ENCODE measurements at regions not wholly inside any gene's neighbourhood (a gene's known extent, or its start where the extent isn't known, plus 50 kb on each side); places are given as distances from the start of the nearest gene placed in this dataset.

GRCh38 chr13:21898459-21898858 lies 227.6 kb downstream of the FGF9 start:
- no TSS peak for BruUV-seq (replicated peaks)
- no peak for FAIRE-seq
- no peaks in the 10 kb centered on the region for H3K9me3 ChIP-seq (replicated peaks; ENCODE audit: control insufficient read depth, insufficient read depth, low read depth, low read length)
- no peak overlapping the region for H3K4me3 ChIP-seq
- H3K4me1 ChIP-seq (replicated peaks in 1 of 2; ENCODE audit: control insufficient read depth in 2 of 2, insufficient read depth in 2 of 2, low read length in 2 of 2): no peaks in the 10 kb centered on the region
- intact Hi-C loops (cut with micrococcal nuclease) (no loop called here), in situ Hi-C loops (cut with MboI) (no loop called here)
- no peaks in the 10 kb centered on the region for H3K36me3 ChIP-seq (ENCODE audit: control insufficient read depth, insufficient read depth, low read length)
- WGBS (ENCODE audit: insufficient coverage, low coverage, missing lambda C conversion rate): 0% methylated on average over 4 of the region's 4 CpGs
- H3K4me2 ChIP-seq (ENCODE audit: insufficient read depth, low read length): no peak overlapping the region
- H3K27ac ChIP-seq (ENCODE audit: extremely low read depth, low read depth, low read length): no peak overlapping the region
- H3K27me3 ChIP-seq (ENCODE audit: control insufficient read depth in 2 of 2, insufficient read depth in 2 of 2, low read length in 2 of 2): no peaks in the 10 kb centered on the region
- H3K79me2 ChIP-seq (ENCODE audit: control insufficient read depth, insufficient read depth, low read length): no peaks in the 10 kb centered on the region
- H2AFZ ChIP-seq (ENCODE audit: low read depth, low read length): no peak overlapping the region
- POLR2A ChIA-PET: no interaction called here
- no peaks in the 10 kb centered on the region for H3K9me1 ChIP-seq (ENCODE audit: control insufficient read depth, insufficient read depth, low read length)
- TF ChIP-seq RBM34 (IDR thresholded peaks at IDR 0.05; ENCODE audit: borderline replicate concordance, insufficient read depth, low read length) (no peak), ZNF785 (CRISPR knock-in tag; IDR thresholded peaks at IDR 0.05) (no peak), PCBP2 (IDR thresholded peaks at IDR 0.05; ENCODE audit: low read depth, low read length, poor library complexity, severe bottlenecking) (no peak), TSC22D4 (tag; IDR thresholded peaks at IDR 0.05) (no peak), FOXA3 (CRISPR knock-in tag; conservative IDR thresholded peaks at IDR 0.05 in 1 of 2, IDR thresholded peaks at IDR 0.05 in 1 of 2) (no peak), MCM5 (IDR thresholded peaks at IDR 0.05; ENCODE audit: low read depth) (no peak), HDAC1 (IDR thresholded peaks at IDR 0.05) (no peak)
- no peak overlapping the region for H3K9ac ChIP-seq (ENCODE audit: insufficient read depth in 1 of 2, low read depth in 2 of 2, low read length in 2 of 2)
- CTCF ChIA-PET (ENCODE audit: low intra/inter-chr PET ratio): no interaction called here
- no peak for ATAC-seq
- no peaks in the 10 kb centered on the region for H4K20me1 ChIP-seq (replicated peaks; ENCODE audit: control insufficient read depth, insufficient read depth, low read length)
- DNase-seq (ENCODE audit: extremely low read depth in 1 of 4, low spot score in 3 of 4): no peak

GRCh38 chr13:21898945-21899344 lies 228.1 kb downstream of the FGF9 start:
- no peak for TF ChIP-seq NFE2 (IDR thresholded peaks at IDR 0.05; ENCODE audit: low read depth)
- no peak for TF ChIP-seq STAT6 (CRISPR knock-in tag; IDR thresholded peaks at IDR 0.05)
- no peak for TF ChIP-seq ETV1 (tag; conservative IDR thresholded peaks at IDR 0.05; ENCODE audit: low read depth)
- no peak for TF ChIP-seq RCOR1 (IDR thresholded peaks at IDR 0.05; ENCODE audit: borderline replicate concordance in 1 of 2, low read depth in 2 of 2, low read length in 2 of 2)
- TF ChIP-seq PRPF4 (IDR thresholded peaks at IDR 0.05; ENCODE audit: insufficient read depth, low read depth, low read length, poor library complexity, severe bottlenecking): no peak
- ATAC-seq (no peak), FAIRE-seq (no peak), DNase-seq (ENCODE audit: extremely low read depth in 1 of 4, low spot score in 3 of 4) (no peak)
- Histone ChIP-seq H3K27me3 (ENCODE audit: control insufficient read depth in 2 of 2, insufficient read depth in 2 of 2, low read length in 2 of 2) (no peaks in the 10 kb centered on the region), H3K4me1 (replicated peaks in 1 of 2; ENCODE audit: control insufficient read depth in 2 of 2, insufficient read depth in 2 of 2, low read length in 2 of 2) (no peaks in the 10 kb centered on the region), H2AFZ (ENCODE audit: low read depth, low read length) (no peak overlapping the region), H3K9ac (ENCODE audit: insufficient read depth in 1 of 2, low read depth in 2 of 2, low read length in 2 of 2) (no peak overlapping the region), H3K4me3 (no peak overlapping the region), H4K20me1 (replicated peaks; ENCODE audit: control insufficient read depth, insufficient read depth, low read length) (no peaks in the 10 kb centered on the region), H3K4me2 (ENCODE audit: insufficient read depth, low read length) (no peak overlapping the region), H3K9me3 (replicated peaks; ENCODE audit: control insufficient read depth, insufficient read depth, low read depth, low read length) (no peaks in the 10 kb centered on the region), H3K36me3 (ENCODE audit: control insufficient read depth, insufficient read depth, low read length) (no peaks in the 10 kb centered on the region), H3K27ac (ENCODE audit: extremely low read depth, low read depth, low read length) (no peak overlapping the region), H3K79me2 (ENCODE audit: control insufficient read depth, insufficient read depth, low read length) (no peaks in the 10 kb centered on the region), H3K9me1 (ENCODE audit: control insufficient read depth, insufficient read depth, low read length) (no peaks in the 10 kb centered on the region)
- 0% methylated on average over 7 of the region's 7 CpGs for WGBS (ENCODE audit: insufficient coverage, low coverage, missing lambda C conversion rate)
- in situ Hi-C loops (cut with MboI) (no loop called here), intact Hi-C loops (cut with micrococcal nuclease) (no loop called here)
- no TSS peak for BruUV-seq (replicated peaks)
- CTCF ChIA-PET (ENCODE audit: low intra/inter-chr PET ratio): no interaction called here
- POLR2A ChIA-PET: no interaction called here
